DOHH2 (cell line): ENCODE measurements at regions not wholly inside any gene's neighbourhood (a gene's known extent, or its start where the extent isn't known, plus 50 kb on each side); places are given as distances from the start of the nearest gene placed in this dataset.
"Not testable (repeated sequence)": the region's sequence is repeated elsewhere in the genome, so short reads cannot be mapped to it uniquely, and the experiment has no call there.

ENCODE experiments used
- H3F3A ChIP-seq: fragments of 200-600 bp; sonication (generic), shearing (Covaris generic); 2 replicates; pipeline ENCODE4 v1.6.0; 2016; ENCODE audit warnings: antibody characterized with exemption, mild to moderate bottlenecking; ENCODE audit not compliant: control insufficient read depth, insufficient read depth
- H3K27ac ChIP-seq: fragments of 200-600 bp; sonication (generic); 2 replicates; pipeline ENCODE4 v1.5.1; 2014; ENCODE audit warnings: low read depth, mild to moderate bottlenecking, low read length, moderate library complexity
- H3K27me3 ChIP-seq: fragments of 200-600 bp; sonication (generic); 2 replicates; pipeline ENCODE4 v1.6.1; 2014; ENCODE audit warnings: mild to moderate bottlenecking, low read length, mixed read lengths; ENCODE audit not compliant: control insufficient read depth
- H3K36me3 ChIP-seq: fragments of 200-600 bp; sonication (generic); 2 replicates; pipeline ENCODE4 v1.6.1; 2014; ENCODE audit warnings: mild to moderate bottlenecking, low read length, moderate library complexity, mixed read lengths; ENCODE audit not compliant: control insufficient read depth
- H3K4me1 ChIP-seq: fragments of 200-600 bp; sonication (generic); 2 replicates; pipeline ENCODE4 v1.6.1; 2014; ENCODE audit warnings: mild to moderate bottlenecking, low read length, mixed read lengths; ENCODE audit not compliant: control insufficient read depth
- H3K4me2 ChIP-seq: fragments of 200-600 bp; sonication (generic); 2 replicates; pipeline ENCODE4 v1.6.0; 2014; ENCODE audit warnings: mild to moderate bottlenecking, low read length, moderate library complexity
- H3K4me3 ChIP-seq: fragments of 200-600 bp; sonication (generic); 2 replicates; pipeline ENCODE4 v1.5.1; 2014; ENCODE audit warnings: mild to moderate bottlenecking, low read length, mixed read lengths
- H3K79me2 ChIP-seq: fragments of 200-600 bp; sonication (generic); 2 replicates; pipeline ENCODE4 v1.6.1; 2014; ENCODE audit warnings: mild to moderate bottlenecking, low read length, mixed read lengths; ENCODE audit not compliant: control insufficient read depth
- H3K9me2 ChIP-seq: fragments of 200-600 bp; sonication (generic); replicated peaks from 2 replicates; pipeline ENCODE4 v1.6.1; 2014; ENCODE audit warnings: mild to moderate bottlenecking, low read length, mixed read lengths; ENCODE audit not compliant: control insufficient read depth
- H3K9me3 ChIP-seq: fragments of 200-600 bp; sonication (generic); 2 replicates; pipeline ENCODE4 v1.6.1; 2014; ENCODE audit warnings: antibody characterized with exemption, low read length, mixed read lengths; ENCODE audit not compliant: control insufficient read depth, insufficient read depth
- H4K20me1 ChIP-seq: fragments of 200-600 bp; sonication (generic); 2 replicates; pipeline ENCODE4 v1.6.0; 2014; ENCODE audit warnings: low read depth, mild to moderate bottlenecking, antibody characterized with exemption, low read length, moderate library complexity; ENCODE audit not compliant: control insufficient read depth, insufficient read depth
- CTCF ChIP-seq: fragments of 200-600 bp; sonication (generic); IDR thresholded peaks from one replicate; pipeline ENCODE4 v1.5.1; 2014; ENCODE audit warnings: antibody characterized with exemption, mild to moderate bottlenecking, low read depth, low read length; ENCODE audit not compliant: poor library complexity, severe bottlenecking
- EZH2phosphoT487 ChIP-seq: fragments of 200-600 bp; sonication (generic); IDR thresholded peaks from 2 replicates; pipeline ENCODE4 v1.6.1; 2017; ENCODE audit warnings: borderline replicate concordance, mild to moderate bottlenecking, antibody characterized with exemption, low read length, moderate library complexity, mixed read lengths

- Histone ChIP-seq H3K27me3 (no peaks in the 10 kb centered on the region), H3K9me3 (no peaks in the 10 kb centered on the region), H3K36me3 (no peaks in the 10 kb centered on the region), H4K20me1 (no peaks in the 10 kb centered on the region), H3K27ac (no peak overlapping the region), H3K9me2 (no peaks in the 10 kb centered on the region), H3K4me1 (no peaks in the 10 kb centered on the region), H3K4me3 (no peak overlapping the region), H3K79me2 (no peaks in the 10 kb centered on the region), H3K4me2 (no peak overlapping the region), H3F3A (no peaks in the 10 kb centered on the region)
- TF ChIP-seq CTCF (no peak), EZH2phosphoT487 (no peak)
These were observed 311.6 kb downstream of the MIAT start for GRCh38 chr22:26968859-26969523.

GRCh38 chr22:26970809-26971394, 313.5 kb downstream of the MIAT start:
- no peaks in the 10 kb centered on the region for H3K4me1 ChIP-seq
- TF ChIP-seq EZH2phosphoT487 (no peak), CTCF (no peak)
- no peaks in the 10 kb centered on the region for H3K36me3 ChIP-seq
- no peak overlapping the region for H3K27ac ChIP-seq
- H3K79me2 ChIP-seq, result no peaks in the 10 kb centered on the region
- H3K27me3 ChIP-seq, result no peaks in the 10 kb centered on the region
- no peaks in the 10 kb centered on the region for H3F3A ChIP-seq
- H3K4me2 ChIP-seq, result no peak overlapping the region
- H3K9me3 ChIP-seq, result no peaks in the 10 kb centered on the region
- H4K20me1 ChIP-seq, result no peaks in the 10 kb centered on the region
- no peaks in the 10 kb centered on the region for H3K9me2 ChIP-seq
- no peak overlapping the region for H3K4me3 ChIP-seq

GRCh38 chr22:26972286-26972685, 314.9 kb downstream of the MIAT start:
- no peaks in the 10 kb centered on the region for H3K79me2 ChIP-seq
- no peaks in the 10 kb centered on the region for H3K27me3 ChIP-seq
- H3K36me3 ChIP-seq, result no peaks in the 10 kb centered on the region
- H3K4me3 ChIP-seq, result no peak overlapping the region
- no peaks in the 10 kb centered on the region for H4K20me1 ChIP-seq
- H3K4me1 ChIP-seq, result no peaks in the 10 kb centered on the region
- H3K4me2 ChIP-seq, result no peak overlapping the region
- H3K9me3 ChIP-seq, result no peaks in the 10 kb centered on the region
- no peak overlapping the region for H3K27ac ChIP-seq
- no peaks in the 10 kb centered on the region for H3F3A ChIP-seq
- H3K9me2 ChIP-seq, result no peaks in the 10 kb centered on the region
- TF ChIP-seq EZH2phosphoT487 (no peak), CTCF (no peak)

- H3K9me3 ChIP-seq, H3K27me3 ChIP-seq, H3F3A ChIP-seq, H3K27ac ChIP-seq, H3K36me3 ChIP-seq, H3K4me3 ChIP-seq, H3K4me1 ChIP-seq, H3K4me2 ChIP-seq, H3K79me2 ChIP-seq, H3K9me2 ChIP-seq, H4K20me1 ChIP-seq: not testable (repeated sequence)
These were observed 315.5 kb downstream of the MIAT start for GRCh38 chr22:26972915-26973314.
